Activated naive CD8-positive, alpha-beta T cell treated with anti-CD3 and anti-CD28 coated beads, Interleukin-2, amount 10 ng/mL, durations not matched to agents 7 days and 5 days (primary cell): ENCODE measurements at regions not wholly inside any gene's neighbourhood (a gene's known extent, or its start where the extent isn't known, plus 50 kb on each side); places are given as distances from the start of the nearest gene placed in this dataset.
"Not testable (repeated sequence)": the region's sequence is repeated elsewhere in the genome, so short reads cannot be mapped to it uniquely, and the experiment has no call there.

Source experiments
- ATAC-seq: fragments of 150-1000 bp; cut with Tn5 transposase; one replicate; pipeline ENCODE4 v1.10.0; 2021; ENCODE audit warnings: low read depth, moderate library complexity
- POLR2A ChIA-PET: fragments of 350-600 bp; sonication (Branson Sonifier 250); formaldehyde crosslinking; loops from one replicate; lab custom pipeline; 2021; ENCODE audit warnings: antibody characterized with exemption; lab: Charles Lee
- DNase-seq: peaks from one replicate; pipeline ENCODE4 v3.0.0; 2021
- H3K27ac Mint-ChIP-seq: one replicate; pipeline ENCODE4 v1.8.0; 2022; ENCODE audit warnings: mild to moderate bottlenecking, mixed read lengths
- H3K27me3 Mint-ChIP-seq: one replicate; pipeline ENCODE4 v1.8.0; 2022; ENCODE audit warnings: mild to moderate bottlenecking, moderate library complexity, mixed read lengths
- H3K36me3 Mint-ChIP-seq: one replicate; pipeline ENCODE4 v1.8.0; 2021; ENCODE audit warnings: mild to moderate bottlenecking, mixed read lengths
- H3K4me1 Mint-ChIP-seq: one replicate; pipeline ENCODE4 v1.8.0; 2021; ENCODE audit warnings: mixed read lengths
- H3K4me3 Mint-ChIP-seq: one replicate; pipeline ENCODE4 v1.8.0; 2022; ENCODE audit warnings: mild to moderate bottlenecking, moderate library complexity, mixed read lengths
- H3K9me3 Mint-ChIP-seq: one replicate; pipeline ENCODE4 v1.8.0; 2021; ENCODE audit warnings: mixed read lengths

- DNase-seq, H3K27ac Mint-ChIP-seq, H3K36me3 Mint-ChIP-seq, H3K9me3 Mint-ChIP-seq, H3K4me3 Mint-ChIP-seq, H3K4me1 Mint-ChIP-seq, POLR2A ChIA-PET: not testable (repeated sequence)
- H3K27me3 Mint-ChIP-seq: peaks cover 15% of the 10 kb centered on the region
- ATAC-seq: peak; percentile 70
Measured at GRCh38 chr14:106698620-106699267, 1172.4 kb downstream of the TMEM121 start.

GRCh38 chr14:106703651-106704050 lies 1177.3 kb downstream of the TMEM121 start:
- peak; percentile 46 for ATAC-seq

GRCh38 chr14:106706488-106706887 lies 1180.1 kb downstream of the TMEM121 start:
- H3K36me3 Mint-ChIP-seq, H3K4me3 Mint-ChIP-seq, H3K4me1 Mint-ChIP-seq, H3K9me3 Mint-ChIP-seq, H3K27me3 Mint-ChIP-seq, ATAC-seq, H3K27ac Mint-ChIP-seq, POLR2A ChIA-PET, DNase-seq: not testable (repeated sequence)

More at GRCh38 chr14:106703651-106704050, 1177.3 kb downstream of the TMEM121 start:
- H3K4me3 Mint-ChIP-seq, H3K36me3 Mint-ChIP-seq, H3K4me1 Mint-ChIP-seq, DNase-seq, H3K9me3 Mint-ChIP-seq, H3K27ac Mint-ChIP-seq, POLR2A ChIA-PET: not testable (repeated sequence)
- peaks cover 11% of the 10 kb centered on the region for H3K27me3 Mint-ChIP-seq

GRCh38 chr14:106710187-106710586 lies 1183.8 kb downstream of the TMEM121 start:
- H3K4me3 Mint-ChIP-seq: not testable (repeated sequence)

GRCh38 chr14:106712513-106712912 lies 1186.1 kb downstream of the TMEM121 start:
- H3K36me3 Mint-ChIP-seq, H3K4me3 Mint-ChIP-seq, H3K9me3 Mint-ChIP-seq, POLR2A ChIA-PET, H3K27ac Mint-ChIP-seq, H3K4me1 Mint-ChIP-seq, DNase-seq, ATAC-seq, H3K27me3 Mint-ChIP-seq: not testable (repeated sequence)

More at GRCh38 chr14:106710187-106710586, 1183.8 kb downstream of the TMEM121 start:
- POLR2A ChIA-PET, H3K36me3 Mint-ChIP-seq, DNase-seq, ATAC-seq, H3K27ac Mint-ChIP-seq, H3K4me1 Mint-ChIP-seq, H3K9me3 Mint-ChIP-seq: not testable (repeated sequence)
- peaks cover 10% of the 10 kb centered on the region for H3K27me3 Mint-ChIP-seq

- H3K36me3 Mint-ChIP-seq, H3K27ac Mint-ChIP-seq, DNase-seq, POLR2A ChIA-PET, H3K9me3 Mint-ChIP-seq, H3K4me1 Mint-ChIP-seq, H3K4me3 Mint-ChIP-seq, H3K27me3 Mint-ChIP-seq: not testable (repeated sequence)
- peak; percentile 71 for ATAC-seq
Measured at GRCh38 chr14:106714446-106715428, 1188.4 kb downstream of the TMEM121 start.

GRCh38 chr14:106717544-106717943 lies 1191.2 kb downstream of the TMEM121 start:
- H3K27ac Mint-ChIP-seq, H3K27me3 Mint-ChIP-seq, H3K36me3 Mint-ChIP-seq, H3K4me3 Mint-ChIP-seq, DNase-seq, POLR2A ChIA-PET, H3K9me3 Mint-ChIP-seq: not testable (repeated sequence)
- ATAC-seq: peak; percentile 59
- H3K4me1 Mint-ChIP-seq: peaks cover 21% of the 10 kb centered on the region

DNA sequence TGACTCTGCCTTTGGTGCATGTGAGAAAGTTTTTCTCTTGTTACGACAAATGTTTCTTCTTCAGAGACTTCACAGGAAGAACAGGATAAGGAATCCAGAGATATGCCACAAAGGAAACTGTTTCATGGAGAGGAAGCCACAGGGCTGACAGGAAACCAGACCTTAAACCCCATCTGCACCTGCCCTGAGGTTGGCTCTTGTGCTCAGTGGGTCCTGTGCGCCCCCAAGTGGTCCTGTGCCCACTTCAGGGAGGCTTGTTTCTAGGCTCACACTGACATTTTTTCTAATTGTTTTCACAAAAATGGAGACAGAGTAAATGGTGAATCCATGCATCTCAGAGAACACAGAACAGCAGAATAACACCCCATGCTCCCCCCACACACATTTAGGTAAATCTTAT lies 1193.5 kb downstream of the TMEM121 start:
- peak; percentile 46 for DNase-seq
- H3K9me3 Mint-ChIP-seq, POLR2A ChIA-PET, H3K36me3 Mint-ChIP-seq, H3K27ac Mint-ChIP-seq, H3K27me3 Mint-ChIP-seq, ATAC-seq: not testable (repeated sequence)
- Mint-ChIP-seq H3K4me1 (peaks cover 23% of the 10 kb centered on the region), H3K4me3 (peak overlapping the region; percentile 51)

DNA sequence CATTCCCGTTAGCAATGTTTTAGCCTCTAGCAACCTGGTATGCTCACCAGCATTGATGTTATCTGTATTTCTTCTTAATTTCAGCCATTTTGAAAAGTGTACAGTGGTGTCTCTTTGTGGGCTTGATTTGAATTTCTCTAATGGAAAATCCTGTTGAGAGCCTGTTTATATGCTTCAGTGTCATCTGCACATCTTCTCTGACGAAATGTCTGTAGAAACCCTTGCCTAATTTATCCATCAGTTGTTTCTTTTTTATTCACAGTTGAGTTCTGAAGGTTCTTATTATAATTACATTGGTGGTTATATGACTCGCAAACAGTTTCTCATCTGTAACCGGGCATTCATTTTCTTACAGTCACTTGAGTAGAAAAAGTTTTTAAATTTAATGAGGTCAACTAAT lies 1195.5 kb downstream of the TMEM121 start:
- H3K4me3 Mint-ChIP-seq, DNase-seq, H3K36me3 Mint-ChIP-seq, H3K27me3 Mint-ChIP-seq, H3K27ac Mint-ChIP-seq, ATAC-seq, POLR2A ChIA-PET, H3K9me3 Mint-ChIP-seq: not testable (repeated sequence)
- H3K4me1 Mint-ChIP-seq: peaks cover 23% of the 10 kb centered on the region

GRCh38 chr14:106722813-106723687 lies 1196.7 kb downstream of the TMEM121 start:
- peak overlapping the region; percentile 71 for H3K27ac Mint-ChIP-seq
- H3K4me3 Mint-ChIP-seq: peak overlapping the region; percentile 41
- peak; percentile 78 for ATAC-seq
- H3K27me3 Mint-ChIP-seq, DNase-seq, POLR2A ChIA-PET, H3K36me3 Mint-ChIP-seq, H3K9me3 Mint-ChIP-seq: not testable (repeated sequence)
- peaks cover 27% of the 10 kb centered on the region for H3K4me1 Mint-ChIP-seq

- H3K4me3 Mint-ChIP-seq, H3K4me1 Mint-ChIP-seq, DNase-seq, ATAC-seq, H3K27ac Mint-ChIP-seq, H3K9me3 Mint-ChIP-seq, H3K27me3 Mint-ChIP-seq, H3K36me3 Mint-ChIP-seq, POLR2A ChIA-PET: not testable (repeated sequence)
Measured at GRCh38 chr14:106727962-106728361, 1201.6 kb downstream of the TMEM121 start.

GRCh38 chr14:106728611-106729010 lies 1202.2 kb downstream of the TMEM121 start:
- Mint-ChIP-seq H3K36me3 (no peaks in the 10 kb centered on the region), H3K4me1 (peaks cover 7% of the 10 kb centered on the region), H3K4me3 (no peak overlapping the region), H3K27ac (no peak overlapping the region), H3K9me3 (no peaks in the 10 kb centered on the region), H3K27me3 (peaks cover 6% of the 10 kb centered on the region)
- ATAC-seq (no peak), DNase-seq (no peak)
- POLR2A ChIA-PET: no interaction called here

- no peaks in the 10 kb centered on the region for H3K9me3 Mint-ChIP-seq
- no peak for DNase-seq
- peaks cover 7% of the 10 kb centered on the region for H3K4me1 Mint-ChIP-seq
- H3K4me3 Mint-ChIP-seq: no peak overlapping the region
- no peak for ATAC-seq
- H3K36me3 Mint-ChIP-seq: no peaks in the 10 kb centered on the region
- peaks cover 12% of the 10 kb centered on the region for H3K27me3 Mint-ChIP-seq
- POLR2A ChIA-PET: no interaction called here
- H3K27ac Mint-ChIP-seq: no peak overlapping the region
Measured at GRCh38 chr14:106729551-106729950, 1203.2 kb downstream of the TMEM121 start.
